ENCODE measurements at regions not wholly inside any gene's neighbourhood (a gene's known extent, or its start where the extent isn't known, plus 50 kb on each side); places are given as distances from the start of the nearest gene placed in this dataset.
A peak's percentile ranks its signal among the peaks of the same experiment; 100 is the strongest.
"Not testable (repeated sequence)": the region's sequence is repeated elsewhere in the genome, so short reads cannot be mapped to it uniquely, and the experiment has no call there.

GRCh38 chrY:13627323-13627722, 76.4 kb upstream of the TMSB4Y start:
- not testable (repeated sequence) for H3K4me1 Mint-ChIP-seq (ENCODE audit: low read depth in 2 of 2); ATAC-seq (replicated peaks); H3K4me3 Mint-ChIP-seq

GRCh38 chrY:13615943-13616304, 87.8 kb upstream of the TMSB4Y start:
- no peak for ATAC-seq (replicated peaks)
- DNase-seq, result no peak
- Mint-ChIP-seq H3K36me3 (ENCODE audit: insufficient read depth) (no peaks in the 10 kb centered on the region), H3K4me3 (no peak overlapping the region), H3K27ac (no peak overlapping the region), H3K4me1 (ENCODE audit: low read depth in 2 of 2) (no peaks in the 10 kb centered on the region), H3K9me3 (no peaks in the 10 kb centered on the region), H3K27me3 (peaks cover 0 to 9% of the 10 kb centered on the region in 2 donors)

More at GRCh38 chrY:13627323-13627722, 76.4 kb upstream of the TMSB4Y start:
- DNase-seq; H3K9me3 Mint-ChIP-seq; H3K27ac Mint-ChIP-seq; H3K36me3 Mint-ChIP-seq (ENCODE audit: insufficient read depth): not testable (repeated sequence)
- peaks cover 0 to 18% of the 10 kb centered on the region in 2 donors for H3K27me3 Mint-ChIP-seq

GRCh38 chrY:13615301-13615942, 88.3 kb upstream of the TMSB4Y start:
- DNase-seq, result no peak
- ATAC-seq (replicated peaks), result no peak
- Mint-ChIP-seq H3K9me3 (no peaks in the 10 kb centered on the region), H3K4me1 (ENCODE audit: low read depth in 2 of 2) (no peaks in the 10 kb centered on the region), H3K27ac (no peak overlapping the region), H3K4me3 (no peak overlapping the region), H3K27me3 (peaks cover 0 to 9% of the 10 kb centered on the region in 2 donors), H3K36me3 (ENCODE audit: insufficient read depth) (no peaks in the 10 kb centered on the region)

- no peak for DNase-seq
- no peak for ATAC-seq (replicated peaks)
- H3K27ac Mint-ChIP-seq, result no peak overlapping the region
Measured at GRCh38 chrY:13612916-13613315, 90.8 kb upstream of the TMSB4Y start.

GRCh38 chrY:13611965-13612364, 91.7 kb upstream of the TMSB4Y start:
- peaks cover 0 to 3% of the 10 kb centered on the region in 2 donors for H3K9me3 Mint-ChIP-seq
- no peak for ATAC-seq (replicated peaks)
- no peaks in the 10 kb centered on the region for H3K36me3 Mint-ChIP-seq (ENCODE audit: insufficient read depth)

More at GRCh38 chrY:13612916-13613315, 90.8 kb upstream of the TMSB4Y start:
- H3K27me3 Mint-ChIP-seq, result peaks cover 0 to 9% of the 10 kb centered on the region in 2 donors
- H3K9me3 Mint-ChIP-seq, result no peaks in the 10 kb centered on the region
- no peaks in the 10 kb centered on the region for H3K4me1 Mint-ChIP-seq (ENCODE audit: low read depth in 2 of 2)
- no peak overlapping the region for H3K4me3 Mint-ChIP-seq
- H3K36me3 Mint-ChIP-seq (ENCODE audit: insufficient read depth), result no peaks in the 10 kb centered on the region

GRCh38 chrY:13592450-13592849, 111.2 kb upstream of the TMSB4Y start:
- H3K4me3 Mint-ChIP-seq, result no peak overlapping the region
- H3K27ac Mint-ChIP-seq, result no peak overlapping the region
- no peaks in the 10 kb centered on the region for H3K9me3 Mint-ChIP-seq
- no peaks in the 10 kb centered on the region for H3K27me3 Mint-ChIP-seq
- DNase-seq (no peak), ATAC-seq (replicated peaks) (no peak)
- H3K36me3 Mint-ChIP-seq (ENCODE audit: insufficient read depth), result no peaks in the 10 kb centered on the region
- no peaks in the 10 kb centered on the region for H3K4me1 Mint-ChIP-seq (ENCODE audit: low read depth in 2 of 2)

More at GRCh38 chrY:13611965-13612364, 91.7 kb upstream of the TMSB4Y start:
- Mint-ChIP-seq H3K27ac (no peak overlapping the region), H3K27me3 (peaks cover 0 to 9% of the 10 kb centered on the region in 2 donors), H3K4me1 (ENCODE audit: low read depth in 2 of 2) (no peaks in the 10 kb centered on the region), H3K4me3 (no peak overlapping the region)
- DNase-seq, result no peak

GRCh38 chrY:13570931-13571330, 91.1 kb upstream of the UTY start:
- not testable (repeated sequence) for ATAC-seq (replicated peaks); H3K4me1 Mint-ChIP-seq (ENCODE audit: low read depth in 2 of 2); H3K9me3 Mint-ChIP-seq; H3K4me3 Mint-ChIP-seq; DNase-seq; H3K36me3 Mint-ChIP-seq (ENCODE audit: insufficient read depth); H3K27ac Mint-ChIP-seq
- peaks cover 10 to 38% of the 10 kb centered on the region in 2 donors for H3K27me3 Mint-ChIP-seq

GRCh38 chrY:13567186-13567585, 87.4 kb upstream of the UTY start:
- Mint-ChIP-seq H3K4me1 (ENCODE audit: low read depth in 2 of 2) (no peaks in the 10 kb centered on the region), H3K4me3 (no peak overlapping the region), H3K9me3 (peaks cover 0 to 2% of the 10 kb centered on the region in 2 donors), H3K36me3 (ENCODE audit: insufficient read depth) (no peaks in the 10 kb centered on the region), H3K27me3 (peaks cover 2 to 13% of the 10 kb centered on the region in 2 donors), H3K27ac (no peak overlapping the region)
- DNase-seq, result no peak
- no peak for ATAC-seq (replicated peaks)

GRCh38 chrY:13554949-13555348, 75.1 kb upstream of the UTY start:
- Mint-ChIP-seq H3K36me3 (ENCODE audit: insufficient read depth) (no peaks in the 10 kb centered on the region), H3K27me3 (no peaks in the 10 kb centered on the region), H3K4me3 (no peak overlapping the region)

GRCh38 chrY:13552393-13553116, 72.7 kb upstream of the UTY start:
- H3K27ac Mint-ChIP-seq, result peak overlapping the region in 1 of 2 donors; percentile 7
- H3K4me1 Mint-ChIP-seq (ENCODE audit: low read depth in 2 of 2), result no peaks in the 10 kb centered on the region
- no peaks in the 10 kb centered on the region for H3K36me3 Mint-ChIP-seq (ENCODE audit: insufficient read depth)
- peak overlapping the region; percentile 31 to 60 for H3K4me3 Mint-ChIP-seq
- no peaks in the 10 kb centered on the region for H3K9me3 Mint-ChIP-seq
- ATAC-seq (replicated peaks) (no peak), DNase-seq (peak in 1 of 3 experiments; percentile 3)
- no peaks in the 10 kb centered on the region for H3K27me3 Mint-ChIP-seq

More at GRCh38 chrY:13554949-13555348, 75.1 kb upstream of the UTY start:
- H3K4me1 Mint-ChIP-seq (ENCODE audit: low read depth in 2 of 2), result no peaks in the 10 kb centered on the region
- no peaks in the 10 kb centered on the region for H3K9me3 Mint-ChIP-seq
- H3K27ac Mint-ChIP-seq, result no peak overlapping the region
- no peak for DNase-seq
- no peak for ATAC-seq (replicated peaks)

- DNase-seq (no peak), ATAC-seq (replicated peaks) (no peak)
- Mint-ChIP-seq H3K27me3 (no peaks in the 10 kb centered on the region), H3K4me3 (no peak overlapping the region), H3K4me1 (ENCODE audit: low read depth in 2 of 2) (no peaks in the 10 kb centered on the region), H3K36me3 (ENCODE audit: insufficient read depth) (no peaks in the 10 kb centered on the region), H3K9me3 (no peaks in the 10 kb centered on the region), H3K27ac (no peak overlapping the region)
Measured at GRCh38 chrY:13551246-13551645, 71.4 kb upstream of the UTY start.

- Mint-ChIP-seq H3K36me3 (ENCODE audit: insufficient read depth) (no peaks in the 10 kb centered on the region), H3K27ac (no peak overlapping the region), H3K4me1 (ENCODE audit: low read depth in 2 of 2) (no peaks in the 10 kb centered on the region), H3K9me3 (peaks cover 2 to 6% of the 10 kb centered on the region in 2 donors), H3K4me3 (no peak overlapping the region), H3K27me3 (peaks cover 5 to 7% of the 10 kb centered on the region in 2 donors)
- ATAC-seq (replicated peaks), result no peak
- no peak for DNase-seq
Measured at GRCh38 chrY:13544491-13544890, 64.7 kb upstream of the UTY start.

- DNase-seq (no peak), ATAC-seq (replicated peaks) (no peak)
- H3K27ac Mint-ChIP-seq, result no peak overlapping the region
- H3K9me3 Mint-ChIP-seq, result peaks cover 2 to 6% of the 10 kb centered on the region in 2 donors
- H3K27me3 Mint-ChIP-seq, result peaks cover 14 to 19% of the 10 kb centered on the region in 2 donors
- H3K4me3 Mint-ChIP-seq, result no peak overlapping the region
- H3K4me1 Mint-ChIP-seq (ENCODE audit: low read depth in 2 of 2), result no peaks in the 10 kb centered on the region
- no peaks in the 10 kb centered on the region for H3K36me3 Mint-ChIP-seq (ENCODE audit: insufficient read depth)
Measured at GRCh38 chrY:13537919-13538318, 58.1 kb upstream of the UTY start.
